GM12878 (cell line): ENCODE measurements at regions not wholly inside any gene's neighbourhood (a gene's known extent, or its start where the extent isn't known, plus 50 kb on each side); places are given as distances from the start of the nearest gene placed in this dataset.
A peak's percentile ranks its signal among the peaks of the same experiment; 100 is the strongest.

ENCODE experiments used
- ATAC-seq: fragments of 200-7000 bp; cut with Tn5 transposase; 3 replicates; pipeline ENCODE4 v1.9.1; 2020; ENCODE audit warnings: mild to moderate bottlenecking, moderate library complexity
- BruUV-seq: library from RNA; stranded (reverse); fragments of 400-500 nt; replicated peaks from 2 replicates; lab custom pipeline; 2021; lab: Mats Ljungman, UMichigan
- CTCF ChIA-PET: fragments of 300-600 bp; sonication (Branson Sonifier 250); formaldehyde crosslinking; extraction: SDS; loops from one replicate; lab custom pipeline; 2021; ENCODE audit warnings: inconsistent platforms; lab: Yijun Ruan, JAX
- POLR2A ChIA-PET: fragments of 350-600 bp; formaldehyde crosslinking; extraction: SDS; loops from one replicate; lab custom pipeline; 2021; ENCODE audit warnings: inconsistent platforms; lab: Charles Lee
- RAD21 ChIA-PET: fragments of 300-600 bp; sonication (Branson Sonifier 250); formaldehyde crosslinking; loops from one replicate; lab custom pipeline; 2023; ENCODE audit warnings: antibody characterized with exemption; ENCODE audit not compliant: unreplicated experiment; lab: Charles Lee
- SMC1A ChIA-PET: fragments of 300-600 bp; sonication (Branson Sonifier 250); formaldehyde crosslinking; loops from one replicate; lab custom pipeline; 2023; ENCODE audit not compliant: unreplicated experiment, uncharacterized antibody; lab: Charles Lee
- DNase-seq: peaks from one replicate; pipeline ENCODE4 v3.0.0-alpha.2; 2011; ENCODE audit warnings: low read depth, low spot score
- FAIRE-seq: peaks from 3 replicates; lab custom pipeline; 2011; peaks lifted over from hg19 to GRCh38; lab: Jason Lieb, UNC
- H2AFZ ChIP-seq: 2 replicates; pipeline ENCODE4 v1.6.0; 2011; ENCODE audit warnings: low read depth, low read length, control low read depth; ENCODE audit not compliant: control insufficient read depth
- H3K27ac ChIP-seq: 2 replicates; pipeline ENCODE4 v1.5.1; 2011; ENCODE audit warnings: control low read depth; ENCODE audit not compliant: control insufficient read depth, insufficient read depth
- H3K27me3 ChIP-seq, 2 experiments: replicated peaks in 1 of 2; 2 replicates each; pipeline versions ENCODE4 v1.6.0 to v1.6.1; 2011; ENCODE audit warnings: low read length in 1 of 2; ENCODE audit not compliant: control insufficient read depth in 2 of 2, insufficient read depth in 2 of 2
- H3K36me3 ChIP-seq, 2 experiments: 2 replicates each; pipeline ENCODE4 v1.5.1; 2011; ENCODE audit warnings: low read length in 1 of 2; ENCODE audit not compliant: control insufficient read depth in 2 of 2, insufficient read depth in 2 of 2
- H3K4me1 ChIP-seq: 2 replicates; pipeline ENCODE4 v1.6.1; 2011; ENCODE audit warnings: mild to moderate bottlenecking, low read length, moderate library complexity, mixed read lengths; ENCODE audit not compliant: control insufficient read depth, insufficient read depth
- H3K4me2 ChIP-seq: 2 replicates; pipeline ENCODE4 v1.6.0; 2011; ENCODE audit warnings: control low read depth; ENCODE audit not compliant: control insufficient read depth, insufficient read depth
- H3K4me3 ChIP-seq: fragments of 200-600 bp; sonication (generic); 2 replicates; pipeline ENCODE4 v1.5.1; 2016
- H3K79me2 ChIP-seq: 2 replicates; pipeline ENCODE4 v1.6.0; 2011; ENCODE audit warnings: low read length; ENCODE audit not compliant: control insufficient read depth, insufficient read depth
- H3K9ac ChIP-seq: 2 replicates; pipeline ENCODE4 v1.8.0; 2011; ENCODE audit warnings: low read length, control low read depth, mixed read lengths; ENCODE audit not compliant: control insufficient read depth, insufficient read depth
- H3K9me3 ChIP-seq: replicated peaks from 3 replicates; pipeline ENCODE4 v1.5.1; 2011; ENCODE audit warnings: mild to moderate bottlenecking, low read length; ENCODE audit not compliant: control insufficient read depth, insufficient read depth
- H4K20me1 ChIP-seq: 2 replicates; pipeline ENCODE4 v1.6.0; 2011; ENCODE audit not compliant: control insufficient read depth, insufficient read depth
- BMI1 ChIP-seq: fragments of 450-650 bp; IDR thresholded peaks from 2 replicates; pipeline ENCODE4 v1.6.1; 2016; ENCODE audit warnings: mild to moderate bottlenecking, moderate library complexity, borderline replicate concordance
- CREB1 ChIP-seq: IDR thresholded peaks from 2 replicates; pipeline ENCODE4 v1.6.1; 2012; ENCODE audit warnings: low read depth, mild to moderate bottlenecking, inconsistent platforms
- ETV6 ChIP-seq, 2 experiments: fragments of 450-650 bp in 1 of 2; IDR thresholded peaks in 1 of 2; conservative IDR thresholded peaks in 1 of 2; 2 replicates each; pipeline ENCODE4 v1.6.1; 2014; ENCODE audit warnings: antibody characterized with exemption in 1 of 2, borderline replicate concordance in 1 of 2, low read depth in 1 of 2, mild to moderate bottlenecking in 1 of 2, moderate library complexity in 1 of 2
- FOS ChIP-seq: IDR thresholded peaks from 3 replicates; pipeline ENCODE4 v1.6.1; 2011; ENCODE audit warnings: borderline replicate concordance; ENCODE audit not compliant: insufficient read length; ENCODE audit errors: extremely low read depth
- GABPA ChIP-seq: IDR thresholded peaks from 2 replicates; pipeline ENCODE4 v1.6.1; 2014; ENCODE audit warnings: antibody characterized with exemption, low read depth, mild to moderate bottlenecking, inconsistent platforms
- GATAD2B ChIP-seq: fragments of 450-650 bp; conservative IDR thresholded peaks from 2 replicates; pipeline ENCODE4 v1.6.1; 2017; ENCODE audit warnings: low read depth, mild to moderate bottlenecking, moderate library complexity
- MYB ChIP-seq: fragments of 150-350 bp; IDR thresholded peaks from 2 replicates; pipeline ENCODE4 v1.6.1; 2014; ENCODE audit warnings: mild to moderate bottlenecking, low read depth, low read length, borderline replicate concordance
- NR2C2 ChIP-seq: IDR thresholded peaks from 2 replicates; pipeline ENCODE4 v1.6.1; 2011; ENCODE audit warnings: borderline replicate concordance, low read depth; ENCODE audit not compliant: control insufficient read depth, insufficient read length
- POLR2AphosphoS5 ChIP-seq: IDR thresholded peaks from 2 replicates; pipeline ENCODE4 v1.6.1; 2011; ENCODE audit warnings: mild to moderate bottlenecking, low read length, inconsistent platforms
- RAD51 ChIP-seq: fragments of 450-650 bp; IDR thresholded peaks from 2 replicates; pipeline ENCODE4 v1.6.1; 2016; ENCODE audit warnings: moderate library complexity, mild to moderate bottlenecking, inconsistent platforms
- SMAD1 ChIP-seq: fragments of 450-650 bp; IDR thresholded peaks from 2 replicates; pipeline ENCODE4 v1.6.1; 2018; ENCODE audit warnings: mild to moderate bottlenecking, low read depth; ENCODE audit not compliant: partially characterized antibody
- STAT1 ChIP-seq: fragments of 450-650 bp; conservative IDR thresholded peaks from 2 replicates; pipeline ENCODE4 v1.6.1; 2014; ENCODE audit warnings: antibody characterized with exemption, mild to moderate bottlenecking
- STAT3 ChIP-seq: IDR thresholded peaks from 2 replicates; pipeline ENCODE4 v1.6.1; 2011; ENCODE audit warnings: low read depth, low read length, improper control_type of control experiment
- SUZ12 ChIP-seq: fragments of 200-600 bp; sonication (generic); IDR thresholded peaks from one replicate; pipeline ENCODE4 v1.6.1; 2018; ENCODE audit warnings: antibody characterized with exemption, mild to moderate bottlenecking; ENCODE audit not compliant: unreplicated experiment
- TCF7 ChIP-seq: IDR thresholded peaks from 2 replicates; pipeline ENCODE4 v1.6.1; 2014; ENCODE audit warnings: antibody characterized with exemption, borderline replicate concordance
- WRNIP1 ChIP-seq: IDR thresholded peaks from 2 replicates; pipeline ENCODE4 v1.6.1; 2011; ENCODE audit warnings: low read depth, low read length, improper control_type of control experiment, borderline replicate concordance
- WGBS: methylation state at CpG from one replicate; pipeline ENCODE4 v1.1.6; 2016; ENCODE audit warnings: low lambda C conversion rate; ENCODE audit not compliant: insufficient replicate concordance, insufficient coverage; ENCODE audit errors: missing lambda C conversion rate; 5-methylcytosine and 5-hydroxymethylcytosine counted together
- in situ Hi-C: fragments of 300-500 bp; cut with MboI; formaldehyde crosslinking; loops from 9 replicates; pipeline ENCODE4 v1.14.3; 2018; ENCODE audit warnings: mixed read lengths
- intact Hi-C: fragments of 100-400 bp; cut with micrococcal nuclease; formaldehyde crosslinking; loops from one replicate; pipeline ENCODE4 v1.14.2; 2022; ENCODE audit not compliant: unreplicated experiment
- TF ChIP-seq, protein P1 (sequence below): IDR thresholded peaks from 2 replicates; pipeline ENCODE4 v1.6.1; 2012; ENCODE audit warnings: improper control_type of control experiment, low read depth, low read length; ENCODE audit not compliant: insufficient replicate concordance
- TF ChIP-seq, protein P2 (sequence below): fragments of 450-650 bp; IDR thresholded peaks from 2 replicates; pipeline ENCODE4 v1.6.1; 2014; ENCODE audit warnings: mild to moderate bottlenecking

DNA sequence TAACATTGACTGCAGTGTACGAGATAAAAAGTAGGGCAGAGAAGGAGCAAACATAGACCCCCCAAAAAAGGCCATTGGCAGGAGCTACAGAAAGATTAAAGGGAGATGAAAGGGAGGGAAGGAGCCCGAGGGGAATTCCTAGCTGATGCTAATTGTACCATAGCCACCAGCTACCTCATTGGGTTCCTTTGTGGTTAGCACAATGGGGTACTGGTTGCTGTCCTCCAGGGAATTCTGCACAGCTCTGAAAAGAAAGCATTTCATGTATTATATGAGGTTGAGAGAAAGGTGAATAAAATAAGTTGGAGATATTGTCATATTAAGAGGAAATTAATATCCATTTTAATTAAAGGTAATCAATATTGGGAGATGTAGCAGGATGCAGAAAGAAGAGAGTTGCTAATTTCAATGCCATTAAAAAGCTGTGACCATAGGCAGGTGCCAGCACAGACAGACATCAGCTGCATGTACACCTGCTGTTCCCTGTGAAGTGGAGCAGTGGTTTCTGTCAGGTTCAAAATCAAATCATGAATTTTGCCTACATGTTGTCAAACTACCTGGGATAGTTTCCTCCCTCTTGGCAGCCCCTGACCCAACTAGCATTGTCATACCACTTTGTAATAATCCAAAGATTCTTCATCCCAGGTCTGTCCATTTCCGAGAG, 185.4 kb upstream of the DLGAP1 start:
- POLR2A ChIA-PET = interaction anchor here (1.0 to 2.2 kb wide), 11 partner anchors 15 to 624 kb away, joined by 3 to 11 read pairs (median 4); no protein-coding TSS in a partner anchor
- H3K36me3 ChIP-seq = no peaks in the 10 kb centered on the region
- SMC1A ChIA-PET = interaction anchor here (0.6 to 4.1 kb wide), 44 partner anchors 10 to 949 kb away, joined by 3 to 33 read pairs (median 4); partner anchors contain the start of gene DLGAP1
- CTCF ChIA-PET = interaction anchor here (1.0 to 3.2 kb wide), 13 partner anchors 9 to 433 kb away, joined by 3 to 15 read pairs (median 4); no protein-coding TSS in a partner anchor
- ATAC-seq = peak; percentile 59
- H3K27ac ChIP-seq = peak overlapping the region; percentile 66
- H3K9me3 ChIP-seq = no peaks in the 10 kb centered on the region; the same call in 2 of the 3 replicates
- intact Hi-C loops = loop anchor here (2.0 kb wide), 2 partner anchors 116 to 416 kb away; no protein-coding TSS in a partner anchor
- no peaks in the 10 kb centered on the region for H4K20me1 ChIP-seq
- no peak overlapping the region for H3K4me3 ChIP-seq
- H3K4me2 ChIP-seq = peak overlapping the region; percentile 30; the same call in 1 of the 2 replicates
- RAD21 ChIA-PET = interaction anchor here (0.6 to 5.4 kb wide), 30 partner anchors 41 to 600 kb away, joined by 3 to 39 read pairs (median 5); partner anchors contain the start of gene DLGAP1
- H3K4me1 ChIP-seq = peaks cover 3% of the 10 kb centered on the region
- H2AFZ ChIP-seq = no peak overlapping the region
- 12% methylated on average over 3 of the region's 3 CpGs for WGBS
- no TSS peak for BruUV-seq
- FAIRE-seq = no peak
- no peaks in the 10 kb centered on the region for H3K79me2 ChIP-seq
- H3K9ac ChIP-seq = no peak overlapping the region
- DNase-seq = peak; percentile 51
- in situ Hi-C loops = no loop called here
- no peaks in the 10 kb centered on the region for H3K27me3 ChIP-seq
- TF ChIP-seq TCF7 = no peak
- TF ChIP-seq POLR2AphosphoS5 = no peak
- TF ChIP-seq, protein P1, sequence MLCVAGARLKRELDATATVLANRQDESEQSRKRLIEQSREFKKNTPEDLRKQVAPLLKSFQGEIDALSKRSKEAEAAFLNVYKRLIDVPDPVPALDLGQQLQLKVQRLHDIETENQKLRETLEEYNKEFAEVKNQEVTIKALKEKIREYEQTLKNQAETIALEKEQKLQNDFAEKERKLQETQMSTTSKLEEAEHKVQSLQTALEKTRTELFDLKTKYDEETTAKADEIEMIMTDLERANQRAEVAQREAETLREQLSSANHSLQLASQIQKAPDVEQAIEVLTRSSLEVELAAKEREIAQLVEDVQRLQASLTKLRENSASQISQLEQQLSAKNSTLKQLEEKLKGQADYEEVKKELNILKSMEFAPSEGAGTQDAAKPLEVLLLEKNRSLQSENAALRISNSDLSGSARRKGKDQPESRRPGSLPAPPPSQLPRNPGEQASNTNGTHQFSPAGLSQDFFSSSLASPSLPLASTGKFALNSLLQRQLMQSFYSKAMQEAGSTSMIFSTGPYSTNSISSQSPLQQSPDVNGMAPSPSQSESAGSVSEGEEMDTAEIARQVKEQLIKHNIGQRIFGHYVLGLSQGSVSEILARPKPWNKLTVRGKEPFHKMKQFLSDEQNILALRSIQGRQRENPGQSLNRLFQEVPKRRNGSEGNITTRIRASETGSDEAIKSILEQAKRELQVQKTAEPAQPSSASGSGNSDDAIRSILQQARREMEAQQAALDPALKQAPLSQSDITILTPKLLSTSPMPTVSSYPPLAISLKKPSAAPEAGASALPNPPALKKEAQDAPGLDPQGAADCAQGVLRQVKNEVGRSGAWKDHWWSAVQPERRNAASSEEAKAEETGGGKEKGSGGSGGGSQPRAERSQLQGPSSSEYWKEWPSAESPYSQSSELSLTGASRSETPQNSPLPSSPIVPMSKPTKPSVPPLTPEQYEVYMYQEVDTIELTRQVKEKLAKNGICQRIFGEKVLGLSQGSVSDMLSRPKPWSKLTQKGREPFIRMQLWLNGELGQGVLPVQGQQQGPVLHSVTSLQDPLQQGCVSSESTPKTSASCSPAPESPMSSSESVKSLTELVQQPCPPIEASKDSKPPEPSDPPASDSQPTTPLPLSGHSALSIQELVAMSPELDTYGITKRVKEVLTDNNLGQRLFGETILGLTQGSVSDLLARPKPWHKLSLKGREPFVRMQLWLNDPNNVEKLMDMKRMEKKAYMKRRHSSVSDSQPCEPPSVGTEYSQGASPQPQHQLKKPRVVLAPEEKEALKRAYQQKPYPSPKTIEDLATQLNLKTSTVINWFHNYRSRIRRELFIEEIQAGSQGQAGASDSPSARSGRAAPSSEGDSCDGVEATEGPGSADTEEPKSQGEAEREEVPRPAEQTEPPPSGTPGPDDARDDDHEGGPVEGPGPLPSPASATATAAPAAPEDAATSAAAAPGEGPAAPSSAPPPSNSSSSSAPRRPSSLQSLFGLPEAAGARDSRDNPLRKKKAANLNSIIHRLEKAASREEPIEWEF = no peak
- no peak for TF ChIP-seq MYB
- no peak for TF ChIP-seq NR2C2
- TF ChIP-seq WRNIP1 = no peak
- no peak for TF ChIP-seq CREB1
- no peak for TF ChIP-seq SMAD1
- TF ChIP-seq, protein P2, sequence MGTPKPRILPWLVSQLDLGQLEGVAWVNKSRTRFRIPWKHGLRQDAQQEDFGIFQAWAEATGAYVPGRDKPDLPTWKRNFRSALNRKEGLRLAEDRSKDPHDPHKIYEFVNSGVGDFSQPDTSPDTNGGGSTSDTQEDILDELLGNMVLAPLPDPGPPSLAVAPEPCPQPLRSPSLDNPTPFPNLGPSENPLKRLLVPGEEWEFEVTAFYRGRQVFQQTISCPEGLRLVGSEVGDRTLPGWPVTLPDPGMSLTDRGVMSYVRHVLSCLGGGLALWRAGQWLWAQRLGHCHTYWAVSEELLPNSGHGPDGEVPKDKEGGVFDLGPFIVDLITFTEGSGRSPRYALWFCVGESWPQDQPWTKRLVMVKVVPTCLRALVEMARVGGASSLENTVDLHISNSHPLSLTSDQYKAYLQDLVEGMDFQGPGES = no peak
- no peak for TF ChIP-seq ETV6 (conservative IDR thresholded peaks at IDR 0.05 in 1 of 2, IDR thresholded peaks at IDR 0.05 in 1 of 2; ENCODE audit: borderline replicate concordance in 1 of 2, low read depth in 1 of 2)
- TF ChIP-seq FOS = no peak
- TF ChIP-seq BMI1 = no peak
- TF ChIP-seq SUZ12 = no peak
- no peak for TF ChIP-seq STAT3
- no peak for TF ChIP-seq STAT1
- no peak for TF ChIP-seq RAD51
- TF ChIP-seq GABPA = no peak
- no peak for TF ChIP-seq GATAD2B
